AG04449 (cell line): ENCODE measurements at regions not wholly inside any gene's neighbourhood (a gene's known extent, or its start where the extent isn't known, plus 50 kb on each side); places are given as distances from the start of the nearest gene placed in this dataset.

Source experiments
- CTCF ChIA-PET: fragments of 350-600 bp; formaldehyde crosslinking; extraction: SDS; loops from one replicate; lab custom pipeline; 2021; ENCODE audit warnings: antibody characterized with exemption; lab: Yijun Ruan, JAX
- POLR2A ChIA-PET: fragments of 400-600, 350-600 bp; formaldehyde crosslinking; extraction: SDS; loops from one replicate; lab custom pipeline; 2020; ENCODE audit warnings: antibody characterized with exemption, inconsistent platforms; lab: Yijun Ruan, JAX
- DNase-seq: peaks from one replicate; pipeline ENCODE4 v3.0.0-alpha.2; 2010; ENCODE audit warnings: low read depth, low spot score
- H3K4me3 ChIP-seq: 2 replicates; pipeline ENCODE4 v1.5.1; 2011; ENCODE audit warnings: low read depth, mild to moderate bottlenecking, control low read depth, low read length
- TF ChIP-seq, protein P1 (sequence below): IDR thresholded peaks from one replicate; pipeline ENCODE4 v1.5.1; 2011; ENCODE audit warnings: mild to moderate bottlenecking, moderate library complexity, low read length, control low read depth, inconsistent platforms; ENCODE audit not compliant: insufficient read depth; ENCODE audit errors: missing control alignments

DNA sequence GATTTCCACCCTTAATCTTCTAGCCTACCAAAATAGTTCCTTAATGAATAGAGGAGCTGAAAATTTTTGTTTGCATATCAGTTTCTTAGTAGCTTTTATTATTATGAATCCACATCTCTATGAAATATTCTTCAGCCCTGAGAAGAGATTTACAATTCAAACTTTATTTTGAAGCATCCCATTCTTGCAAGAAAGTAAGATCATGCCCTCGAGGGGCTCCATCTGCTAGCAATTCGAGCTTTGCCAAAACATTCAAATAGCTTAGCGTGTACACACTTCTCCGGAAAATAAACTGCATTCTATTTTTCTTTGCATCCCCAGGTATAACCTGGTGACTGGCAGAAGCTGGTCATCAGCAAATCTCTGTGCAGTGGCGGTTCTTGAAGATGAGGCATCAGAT, 370.7 kb downstream of the MTRR start:
- POLR2A ChIA-PET: no interaction called here
- CTCF ChIA-PET: interaction anchor here (1.5 kb wide), 1 partner anchor 8 kb away, joined by 4 read pairs; no protein-coding TSS in a partner anchor
- no peak overlapping the region for H3K4me3 ChIP-seq
- no peak for DNase-seq
- TF ChIP-seq, protein P1, sequence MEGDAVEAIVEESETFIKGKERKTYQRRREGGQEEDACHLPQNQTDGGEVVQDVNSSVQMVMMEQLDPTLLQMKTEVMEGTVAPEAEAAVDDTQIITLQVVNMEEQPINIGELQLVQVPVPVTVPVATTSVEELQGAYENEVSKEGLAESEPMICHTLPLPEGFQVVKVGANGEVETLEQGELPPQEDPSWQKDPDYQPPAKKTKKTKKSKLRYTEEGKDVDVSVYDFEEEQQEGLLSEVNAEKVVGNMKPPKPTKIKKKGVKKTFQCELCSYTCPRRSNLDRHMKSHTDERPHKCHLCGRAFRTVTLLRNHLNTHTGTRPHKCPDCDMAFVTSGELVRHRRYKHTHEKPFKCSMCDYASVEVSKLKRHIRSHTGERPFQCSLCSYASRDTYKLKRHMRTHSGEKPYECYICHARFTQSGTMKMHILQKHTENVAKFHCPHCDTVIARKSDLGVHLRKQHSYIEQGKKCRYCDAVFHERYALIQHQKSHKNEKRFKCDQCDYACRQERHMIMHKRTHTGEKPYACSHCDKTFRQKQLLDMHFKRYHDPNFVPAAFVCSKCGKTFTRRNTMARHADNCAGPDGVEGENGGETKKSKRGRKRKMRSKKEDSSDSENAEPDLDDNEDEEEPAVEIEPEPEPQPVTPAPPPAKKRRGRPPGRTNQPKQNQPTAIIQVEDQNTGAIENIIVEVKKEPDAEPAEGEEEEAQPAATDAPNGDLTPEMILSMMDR: no peak

DNA sequence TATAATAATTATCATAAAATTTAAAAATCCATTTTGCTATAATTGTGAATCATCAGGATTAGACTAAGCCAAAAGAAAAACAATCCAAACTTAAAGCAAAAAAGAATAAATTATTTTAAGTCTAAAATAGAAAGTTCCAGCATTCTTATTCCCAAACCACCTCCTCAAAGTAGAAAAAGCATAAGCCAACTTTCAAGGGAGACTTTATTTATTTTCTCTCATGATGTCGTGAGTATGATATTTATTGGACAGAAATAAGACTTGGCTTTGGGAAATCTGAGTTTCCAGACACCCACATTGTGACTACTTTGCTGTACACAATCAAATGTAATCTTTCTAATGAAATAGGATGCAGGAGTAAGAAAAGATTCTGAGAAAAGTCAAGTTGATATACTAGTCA, 372.1 kb downstream of the MTRR start:
- no peak overlapping the region for H3K4me3 ChIP-seq
- POLR2A ChIA-PET: no interaction called here
- CTCF ChIA-PET: no interaction called here
- TF ChIP-seq, protein P1: no peak
- DNase-seq: no peak

DNA sequence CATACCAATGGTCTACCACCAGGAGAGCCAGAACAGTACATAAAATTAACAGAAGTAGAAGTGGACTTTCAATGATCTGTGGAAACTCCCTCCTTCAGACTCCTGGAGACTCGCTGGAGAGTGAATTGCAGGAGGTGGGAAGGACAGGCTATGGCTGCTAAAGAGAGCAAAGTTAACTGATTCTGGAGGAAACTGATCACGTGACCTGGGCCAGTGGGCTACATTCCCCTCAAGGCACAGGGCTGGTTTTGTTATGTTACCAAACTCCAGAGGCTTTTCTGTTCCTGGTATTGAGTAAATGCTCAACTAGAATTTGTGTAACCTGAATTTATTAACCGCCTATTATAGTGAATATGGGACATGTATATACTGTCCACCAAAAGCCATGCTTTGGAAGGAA, 372.6 kb downstream of the MTRR start:
- H3K4me3 ChIP-seq: no peak overlapping the region
- ChIA-PET POLR2A (no interaction called here), CTCF (no interaction called here)

DNA sequence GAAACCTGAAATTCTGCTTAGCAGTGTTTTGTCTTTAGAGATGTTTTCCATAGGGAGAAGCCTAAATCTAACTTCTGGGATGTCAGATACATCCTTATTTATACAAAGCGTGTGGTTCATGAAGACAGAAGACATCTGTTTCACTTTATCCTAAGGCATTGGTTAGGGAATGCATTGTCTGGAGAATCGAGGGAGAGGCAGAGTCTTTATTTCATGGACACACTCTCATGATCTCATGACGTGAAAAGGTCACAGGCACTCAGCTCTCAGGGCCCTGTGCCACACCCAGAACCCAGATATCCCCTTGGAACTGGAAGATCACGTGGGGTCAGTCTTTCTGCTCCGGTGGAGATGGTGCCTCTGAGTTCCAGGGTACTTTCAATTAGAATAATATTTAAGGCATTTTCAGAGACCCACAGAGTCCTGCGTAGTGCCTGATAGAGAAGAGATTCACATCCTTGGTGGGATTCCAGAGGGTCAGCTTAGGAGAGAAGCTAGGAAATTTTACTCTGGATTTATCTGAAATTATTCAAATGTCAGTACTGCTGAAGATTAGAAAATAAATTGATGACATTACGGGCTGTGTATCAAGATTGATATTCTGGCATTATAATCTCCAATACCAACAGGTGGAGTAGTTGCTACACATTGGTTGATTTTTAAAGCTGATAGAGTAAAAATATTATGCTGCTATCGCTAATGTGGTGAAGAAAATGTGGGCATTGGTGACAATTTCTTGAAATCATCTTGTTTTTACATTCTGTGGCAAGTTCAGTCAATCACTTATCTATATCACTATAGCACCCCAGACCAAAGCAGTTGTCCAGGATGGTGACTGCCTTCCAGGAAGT, 378.3 kb downstream of the MTRR start:
- TF ChIP-seq, protein P1: no peak
- ChIA-PET CTCF (interaction anchor here (1.3 kb wide), 1 partner anchor 8 kb away, joined by 4 read pairs; no protein-coding TSS in a partner anchor), POLR2A (no interaction called here)
- no peak for DNase-seq
- H3K4me3 ChIP-seq: no peak overlapping the region

More for the DNA sequence above, 372.6 kb downstream of the MTRR start:
- DNase-seq: no peak
- TF ChIP-seq, protein P1: no peak

GRCh38 chr5:8253376-8253775, 384.4 kb downstream of the MTRR start:
- POLR2A ChIA-PET: no interaction called here
- H3K4me3 ChIP-seq: no peak overlapping the region
- TF ChIP-seq, protein P1: no peak
- no peak for DNase-seq
- CTCF ChIA-PET: no interaction called here

- no peak overlapping the region for H3K4me3 ChIP-seq
- CTCF ChIA-PET: no interaction called here
Observed at GRCh38 chr5:8254674-8255073, 385.7 kb downstream of the MTRR start.

More at GRCh38 chr5:8254674-8255073, 385.7 kb downstream of the MTRR start:
- POLR2A ChIA-PET: no interaction called here
- DNase-seq: no peak
- TF ChIP-seq, protein P1: no peak
